HEK293T (cell line): ENCODE measurements at regions not wholly inside any gene's neighbourhood (a gene's known extent, or its start where the extent isn't known, plus 50 kb on each side); places are given as distances from the start of the nearest gene placed in this dataset.

Experiments
- CTCF ChIA-PET: fragments of 350-600 bp; formaldehyde crosslinking; extraction: SDS; loops from one replicate; lab custom pipeline; 2021; ENCODE audit warnings: antibody characterized with exemption, inconsistent platforms; lab: Yijun Ruan, JAX
- POLR2A ChIA-PET: fragments of 350-600 bp; formaldehyde crosslinking; extraction: SDS; loops from one replicate; lab custom pipeline; 2020; ENCODE audit warnings: antibody characterized with exemption, inconsistent platforms; lab: Yijun Ruan, JAX
- DNase-seq: peaks from one replicate; pipeline ENCODE4 v3.0.0; 2012; ENCODE audit warnings: mixed read lengths; ENCODE audit errors: extremely low spot score
- ARNT ChIP-seq: fragments of 450-650 bp; IDR thresholded peaks from 2 replicates; pipeline ENCODE4 v1.6.1; 2017; ENCODE audit warnings: mild to moderate bottlenecking
- BHLHE40 ChIP-seq: fragments of 450-650 bp; IDR thresholded peaks from 2 replicates; pipeline ENCODE4 v1.6.1; 2016; ENCODE audit warnings: mild to moderate bottlenecking, moderate library complexity, borderline replicate concordance
- CTBP1 ChIP-seq: fragments of 450-650 bp; IDR thresholded peaks from 2 replicates; pipeline ENCODE4 v1.6.1; 2016; ENCODE audit warnings: borderline replicate concordance
- ELF4 ChIP-seq: fragments of 450-650 bp; IDR thresholded peaks from 2 replicates; pipeline ENCODE4 v1.6.1; 2017; ENCODE audit warnings: antibody characterized with exemption
- FOXA1 ChIP-seq: fragments of 450-650 bp; IDR thresholded peaks from 2 replicates; pipeline ENCODE4 v1.6.1; 2016; ENCODE audit warnings: mild to moderate bottlenecking
- FOXK2 ChIP-seq: fragments of 450-650 bp; IDR thresholded peaks from 2 replicates; pipeline ENCODE4 v1.6.1; 2016; ENCODE audit warnings: mild to moderate bottlenecking
- FOXM1 ChIP-seq: fragments of 450-650 bp; IDR thresholded peaks from 2 replicates; pipeline ENCODE4 v1.6.1; 2017; ENCODE audit warnings: mild to moderate bottlenecking, borderline replicate concordance
- HDGF ChIP-seq: fragments of 450-650 bp; IDR thresholded peaks from 2 replicates; pipeline ENCODE4 v1.6.1; 2017; ENCODE audit warnings: antibody characterized with exemption, borderline replicate concordance
- L3MBTL2 ChIP-seq: fragments of 450-650 bp; conservative IDR thresholded peaks from 2 replicates; pipeline ENCODE4 v1.6.1; 2016; ENCODE audit warnings: mild to moderate bottlenecking
- LEF1 ChIP-seq: fragments of 450-650 bp; IDR thresholded peaks from 2 replicates; pipeline ENCODE4 v1.6.1; 2017; ENCODE audit warnings: mild to moderate bottlenecking, borderline replicate concordance
- NFRKB ChIP-seq: fragments of 450-650 bp; IDR thresholded peaks from 2 replicates; pipeline ENCODE4 v1.6.1; 2016; ENCODE audit warnings: mild to moderate bottlenecking, moderate library complexity
- SP1 ChIP-seq: fragments of 450-650 bp; IDR thresholded peaks from 2 replicates; pipeline ENCODE4 v1.6.1; 2017
- SUZ12 ChIP-seq: fragments of 450-650 bp; IDR thresholded peaks from 2 replicates; pipeline ENCODE4 v1.6.1; 2016; ENCODE audit warnings: mild to moderate bottlenecking
- TARDBP ChIP-seq: fragments of 450-650 bp; IDR thresholded peaks from 2 replicates; pipeline ENCODE4 v1.6.1; 2016
- ZNF384 ChIP-seq: fragments of 450-650 bp; IDR thresholded peaks from 2 replicates; pipeline ENCODE4 v1.6.1; 2016
- TF ChIP-seq, protein P1 (sequence below): fragments of 450-650 bp; IDR thresholded peaks from 2 replicates; pipeline ENCODE4 v1.6.1; 2016

GRCh38 chr13:47480951-47481350, 520.1 kb downstream of the SUCLA2 start:
- CTCF ChIA-PET = no interaction called here
- no peak for TF ChIP-seq NFRKB
- no peak for TF ChIP-seq SP1
- TF ChIP-seq FOXM1 = no peak
- TF ChIP-seq FOXA1 = no peak
- no peak for TF ChIP-seq ZNF384
- TF ChIP-seq L3MBTL2 = no peak
- no peak for TF ChIP-seq TARDBP

DNA sequence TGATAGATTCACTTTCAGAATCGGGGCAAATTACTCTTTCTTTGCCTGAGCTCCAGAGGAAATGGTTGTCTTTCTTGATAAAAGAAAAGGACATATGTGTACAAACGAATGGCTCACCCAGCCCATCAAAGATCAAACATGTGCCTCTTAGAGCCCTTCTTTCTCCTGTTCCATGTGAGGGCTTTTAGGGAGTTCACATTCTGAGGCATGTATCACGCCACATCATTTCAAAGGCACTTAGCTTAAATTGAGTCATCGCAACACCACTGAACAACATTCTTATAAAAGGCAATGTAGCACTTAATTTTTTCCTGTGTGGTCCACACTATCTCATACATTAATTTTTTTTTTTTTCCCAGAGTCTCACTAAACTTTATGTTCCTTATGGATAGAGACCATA, 521.0 kb downstream of the SUCLA2 start:
- ChIA-PET CTCF (no interaction called here), POLR2A (no interaction called here)
- no peak for TF ChIP-seq ELF4
- no peak for DNase-seq

More at GRCh38 chr13:47480951-47481350, 520.1 kb downstream of the SUCLA2 start:
- POLR2A ChIA-PET = no interaction called here
- no peak for DNase-seq

GRCh38 chr13:47478985-47479384, 522.1 kb downstream of the SUCLA2 start:
- POLR2A ChIA-PET = no interaction called here
- TF ChIP-seq HDGF (no peak), ZNF384 (no peak), SUZ12 (no peak), TARDBP (no peak), FOXA1 (no peak), NFRKB (no peak)
- TF ChIP-seq, protein P1, sequence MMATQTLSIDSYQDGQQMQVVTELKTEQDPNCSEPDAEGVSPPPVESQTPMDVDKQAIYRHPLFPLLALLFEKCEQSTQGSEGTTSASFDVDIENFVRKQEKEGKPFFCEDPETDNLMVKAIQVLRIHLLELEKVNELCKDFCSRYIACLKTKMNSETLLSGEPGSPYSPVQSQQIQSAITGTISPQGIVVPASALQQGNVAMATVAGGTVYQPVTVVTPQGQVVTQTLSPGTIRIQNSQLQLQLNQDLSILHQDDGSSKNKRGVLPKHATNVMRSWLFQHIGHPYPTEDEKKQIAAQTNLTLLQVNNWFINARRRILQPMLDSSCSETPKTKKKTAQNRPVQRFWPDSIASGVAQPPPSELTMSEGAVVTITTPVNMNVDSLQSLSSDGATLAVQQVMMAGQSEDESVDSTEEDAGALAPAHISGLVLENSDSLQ = no peak

GRCh38 chr13:47475441-47475948, 525.6 kb downstream of the SUCLA2 start:
- ChIA-PET POLR2A (no interaction called here), CTCF (no interaction called here)
- no peak for DNase-seq
- TF ChIP-seq L3MBTL2 (0 out of 2 replicates have a peak, but pooled peaks have one; percentile 32), FOXM1 (no peak)

More at GRCh38 chr13:47478985-47479384, 522.1 kb downstream of the SUCLA2 start:
- CTCF ChIA-PET = no interaction called here
- DNase-seq = no peak

GRCh38 chr13:47474839-47475238, 526.2 kb downstream of the SUCLA2 start:
- TF ChIP-seq SUZ12 (no peak), L3MBTL2 (no peak), FOXM1 (no peak), BHLHE40 (no peak), HDGF (no peak), SP1 (no peak), LEF1 (no peak), ARNT (no peak), FOXK2 (no peak), TARDBP (no peak), ELF4 (no peak), ZNF384 (no peak), FOXA1 (no peak), CTBP1 (no peak), NFRKB (no peak)
- TF ChIP-seq, protein P1 = no peak
- CTCF ChIA-PET = no interaction called here
- POLR2A ChIA-PET = no interaction called here
- DNase-seq = no peak

- DNase-seq = no peak
- POLR2A ChIA-PET = no interaction called here
- CTCF ChIA-PET = no interaction called here
- TF ChIP-seq BHLHE40 = no peak
- TF ChIP-seq ELF4 = no peak
- no peak for TF ChIP-seq HDGF
- no peak for TF ChIP-seq CTBP1
- TF ChIP-seq FOXK2 = no peak
- no peak for TF ChIP-seq FOXM1
Observed at GRCh38 chr13:47474326-47474725, 526.7 kb downstream of the SUCLA2 start.

DNA sequence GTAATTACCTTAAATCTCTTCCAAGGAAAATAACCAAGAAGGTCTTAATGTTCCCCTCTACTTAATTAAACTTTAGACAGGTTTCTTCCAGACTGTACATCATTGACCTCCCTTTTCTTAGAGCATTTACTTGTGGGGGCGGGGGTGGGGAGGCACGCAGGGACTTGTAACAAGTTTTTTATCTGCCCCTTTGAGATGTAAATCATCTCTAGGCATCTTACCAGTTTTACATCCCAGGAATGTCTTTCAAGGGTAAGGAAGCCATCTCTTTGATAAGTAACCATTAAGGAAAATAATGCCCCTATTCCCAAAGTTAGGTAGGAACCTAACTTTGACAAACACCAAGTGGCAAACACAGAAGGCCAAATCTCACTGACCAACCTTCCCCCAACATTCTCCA, 528.6 kb downstream of the SUCLA2 start:
- no peak for DNase-seq
- CTCF ChIA-PET = no interaction called here
- TF ChIP-seq ZNF384 (no peak), ELF4 (no peak), BHLHE40 (no peak), FOXA1 (no peak), FOXK2 (no peak), NFRKB (no peak), TARDBP (no peak), ARNT (no peak), SP1 (no peak), FOXM1 (no peak), CTBP1 (no peak), LEF1 (no peak), L3MBTL2 (no peak), HDGF (no peak), SUZ12 (no peak)
- TF ChIP-seq, protein P1 = no peak
- POLR2A ChIA-PET = no interaction called here
